HL-60 (cell line): ENCODE measurements at regions not wholly inside any gene's neighbourhood (a gene's known extent, or its start where the extent isn't known, plus 50 kb on each side); places are given as distances from the start of the nearest gene placed in this dataset.

Source experiments
- CTCF ChIP-seq: IDR thresholded peaks from one replicate; pipeline ENCODE4 v1.5.1; 2011; ENCODE audit warnings: low read length, control low read depth, inconsistent platforms; ENCODE audit not compliant: insufficient read depth
- GABPA ChIP-seq: IDR thresholded peaks from 2 replicates; pipeline ENCODE4 v1.6.1; 2012; ENCODE audit warnings: low read depth
- POLR2AphosphoS5 ChIP-seq: IDR thresholded peaks from 2 replicates; pipeline ENCODE4 v1.6.1; 2012; ENCODE audit warnings: low read depth
- REST ChIP-seq: IDR thresholded peaks from 2 replicates; pipeline ENCODE4 v1.6.1; 2012; ENCODE audit warnings: low read depth; ENCODE audit not compliant: insufficient replicate concordance
- SPI1 ChIP-seq: IDR thresholded peaks from 2 replicates; pipeline ENCODE4 v1.6.1; 2012; ENCODE audit warnings: low read depth, mild to moderate bottlenecking, borderline replicate concordance

GRCh38 chr13:109874484-109875454 is 88.4 kb upstream of the IRS2 start:
- TF ChIP-seq CTCF: no peak
- TF ChIP-seq POLR2AphosphoS5: no peak
- TF ChIP-seq GABPA: no peak
- TF ChIP-seq REST: no peak
- no peak for TF ChIP-seq SPI1
